ENCODE measurements at regions not wholly inside any gene's neighbourhood (a gene's known extent, or its start where the extent isn't known, plus 50 kb on each side); places are given as distances from the start of the nearest gene placed in this dataset.

DNA sequence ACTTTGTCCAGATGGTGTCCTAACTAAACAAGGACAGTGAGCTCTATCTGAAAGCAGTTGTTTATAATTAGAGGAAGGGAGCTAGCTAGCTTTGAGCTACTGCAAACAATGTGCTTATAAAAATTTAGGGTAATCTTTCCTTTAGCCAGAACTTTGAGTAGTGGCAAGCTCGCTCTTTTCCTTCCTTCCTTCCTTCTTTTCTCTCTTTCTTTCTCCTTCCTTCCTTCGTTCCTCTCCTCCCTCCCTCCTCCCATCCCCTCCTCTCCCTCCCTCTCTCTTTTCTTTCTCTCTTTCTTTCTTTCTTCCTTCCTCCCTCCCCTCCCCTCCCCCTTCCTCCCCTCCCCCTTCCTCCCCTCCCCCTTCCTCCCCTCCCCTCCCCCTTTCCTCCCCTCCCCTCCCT, 520.1 kb downstream of the INHBA start:
- TF ChIP-seq, protein P1, sequence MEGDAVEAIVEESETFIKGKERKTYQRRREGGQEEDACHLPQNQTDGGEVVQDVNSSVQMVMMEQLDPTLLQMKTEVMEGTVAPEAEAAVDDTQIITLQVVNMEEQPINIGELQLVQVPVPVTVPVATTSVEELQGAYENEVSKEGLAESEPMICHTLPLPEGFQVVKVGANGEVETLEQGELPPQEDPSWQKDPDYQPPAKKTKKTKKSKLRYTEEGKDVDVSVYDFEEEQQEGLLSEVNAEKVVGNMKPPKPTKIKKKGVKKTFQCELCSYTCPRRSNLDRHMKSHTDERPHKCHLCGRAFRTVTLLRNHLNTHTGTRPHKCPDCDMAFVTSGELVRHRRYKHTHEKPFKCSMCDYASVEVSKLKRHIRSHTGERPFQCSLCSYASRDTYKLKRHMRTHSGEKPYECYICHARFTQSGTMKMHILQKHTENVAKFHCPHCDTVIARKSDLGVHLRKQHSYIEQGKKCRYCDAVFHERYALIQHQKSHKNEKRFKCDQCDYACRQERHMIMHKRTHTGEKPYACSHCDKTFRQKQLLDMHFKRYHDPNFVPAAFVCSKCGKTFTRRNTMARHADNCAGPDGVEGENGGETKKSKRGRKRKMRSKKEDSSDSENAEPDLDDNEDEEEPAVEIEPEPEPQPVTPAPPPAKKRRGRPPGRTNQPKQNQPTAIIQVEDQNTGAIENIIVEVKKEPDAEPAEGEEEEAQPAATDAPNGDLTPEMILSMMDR (IDR thresholded peaks at IDR 0.05) = no peak
- TF ChIP-seq POLR2A (IDR thresholded peaks at IDR 0.05) = no peak

Data from sigmoid colon (tissue), 3 donors.